Esophagus (tissue), 2 donors: ENCODE measurements at regions not wholly inside any gene's neighbourhood (a gene's known extent, or its start where the extent isn't known, plus 50 kb on each side); places are given as distances from the start of the nearest gene placed in this dataset.

Source experiments
- H3K27ac ChIP-seq, 2 donors: one replicate each; pipeline ENCODE4 v1.5.1; 2013; ENCODE audit warnings: low read depth in 2 of 2, mild to moderate bottlenecking in 2 of 2, inconsistent platforms in 1 of 2, low read length in 1 of 2, moderate library complexity in 1 of 2
- H3K27me3 ChIP-seq, 2 donors: one replicate each; pipeline ENCODE4 v1.6.1; 2013; ENCODE audit warnings: low read length in 2 of 2, control low read depth in 1 of 2, mild to moderate bottlenecking in 1 of 2; ENCODE audit not compliant: insufficient read depth in 2 of 2, control insufficient read depth in 1 of 2
- H3K36me3 ChIP-seq, 2 donors: one replicate each; pipeline ENCODE4 v1.6.1; 2013; ENCODE audit warnings: low read length in 1 of 2; ENCODE audit not compliant: control insufficient read depth in 2 of 2, insufficient read depth in 2 of 2
- H3K4me1 ChIP-seq, 2 donors: one replicate each; pipeline ENCODE4 v1.6.1; 2013; ENCODE audit warnings: low read length in 1 of 2; ENCODE audit not compliant: control insufficient read depth in 2 of 2, insufficient read depth in 2 of 2
- H3K4me3 ChIP-seq, 2 donors: one replicate each; pipeline ENCODE4 v1.5.1; 2013; ENCODE audit warnings: low read length in 2 of 2, mild to moderate bottlenecking in 2 of 2, low read depth in 1 of 2, moderate library complexity in 1 of 2
- H3K9me3 ChIP-seq, 2 donors: one replicate each; pipeline ENCODE4 v1.6.1; 2013; ENCODE audit warnings: mild to moderate bottlenecking in 2 of 2, low read depth in 1 of 2, low read length in 1 of 2, moderate library complexity in 1 of 2; ENCODE audit not compliant: control insufficient read depth in 2 of 2, insufficient read depth in 1 of 2
- WGBS, 2 donors: extraction: QIAGEN DNeasy Blood & Tissue Kit; methylation state at CpG; one replicate each; pipeline ENCODE4 v1.1.7; 2013; 5-methylcytosine and 5-hydroxymethylcytosine counted together
- donor health status: healthy with polysubstance abuse.
- donor health status: Bipolar disorder and iron deficiency.

GRCh38 chr7:18210377-18210776, 182.7 kb upstream of the PRPS1L1 start:
- Histone ChIP-seq H3K27ac (no peak overlapping the region), H3K4me3 (no peak overlapping the region), H3K4me1 (no peaks in the 10 kb centered on the region), H3K9me3 (no peaks in the 10 kb centered on the region), H3K27me3 (no peaks in the 10 kb centered on the region), H3K36me3 (no peaks in the 10 kb centered on the region)
- 82% methylated on average over 2 of the region's 2 CpGs for WGBS, 2 donors

- Histone ChIP-seq H3K4me1 (no peaks in the 10 kb centered on the region), H3K9me3 (no peaks in the 10 kb centered on the region), H3K27ac (no peak overlapping the region), H3K36me3 (no peaks in the 10 kb centered on the region), H3K27me3 (no peaks in the 10 kb centered on the region), H3K4me3 (no peak overlapping the region)
- 76 to 77% methylated on average over 3 of the region's 3 CpGs for WGBS, 2 donors
These were observed 183.1 kb upstream of the PRPS1L1 start for GRCh38 chr7:18210788-18211187.

- WGBS, 2 donors: 60 to 64% methylated on average over 3 of the region's 3 CpGs
- H3K9me3 ChIP-seq: no peaks in the 10 kb centered on the region
- no peaks in the 10 kb centered on the region for H3K36me3 ChIP-seq
- no peak overlapping the region for H3K27ac ChIP-seq
- no peaks in the 10 kb centered on the region for H3K27me3 ChIP-seq
- H3K4me3 ChIP-seq: no peak overlapping the region
- H3K4me1 ChIP-seq: no peaks in the 10 kb centered on the region
These were observed 184.7 kb upstream of the PRPS1L1 start for GRCh38 chr7:18212308-18212707.

- Histone ChIP-seq H3K36me3 (no peaks in the 10 kb centered on the region), H3K4me1 (no peaks in the 10 kb centered on the region), H3K9me3 (no peaks in the 10 kb centered on the region), H3K27me3 (no peaks in the 10 kb centered on the region), H3K27ac (no peak overlapping the region), H3K4me3 (no peak overlapping the region)
- 47 to 53% methylated on average over 1 of the region's 1 CpG for WGBS, 2 donors
These were observed 185.1 kb upstream of the PRPS1L1 start for GRCh38 chr7:18212758-18213157.

GRCh38 chr7:18213652-18214051, 186.0 kb upstream of the PRPS1L1 start:
- Histone ChIP-seq H3K4me1 (no peaks in the 10 kb centered on the region), H3K36me3 (no peaks in the 10 kb centered on the region), H3K27me3 (no peaks in the 10 kb centered on the region), H3K9me3 (no peaks in the 10 kb centered on the region), H3K4me3 (no peak overlapping the region), H3K27ac (no peak overlapping the region)
- WGBS, 2 donors: 88 to 91% methylated on average over 1 of the region's 1 CpG

GRCh38 chr7:18216270-18216669, 188.6 kb upstream of the PRPS1L1 start:
- H3K36me3 ChIP-seq: no peaks in the 10 kb centered on the region
- WGBS, 2 donors: 96 to 97% methylated on average over 2 of the region's 2 CpGs

GRCh38 chr7:18221377-18222293, 194.0 kb upstream of the PRPS1L1 start:
- 59 to 67% methylated on average over 2 of the region's 2 CpGs for WGBS, 2 donors
- H3K9me3 ChIP-seq: no peaks in the 10 kb centered on the region
- no peaks in the 10 kb centered on the region for H3K36me3 ChIP-seq
- H3K27me3 ChIP-seq: no peaks in the 10 kb centered on the region
- H3K27ac ChIP-seq: no peak overlapping the region
- H3K4me1 ChIP-seq: no peaks in the 10 kb centered on the region
- no peak overlapping the region for H3K4me3 ChIP-seq

More at GRCh38 chr7:18216270-18216669, 188.6 kb upstream of the PRPS1L1 start:
- H3K9me3 ChIP-seq: no peaks in the 10 kb centered on the region
- H3K4me3 ChIP-seq: no peak overlapping the region
- H3K27me3 ChIP-seq: no peaks in the 10 kb centered on the region
- no peaks in the 10 kb centered on the region for H3K4me1 ChIP-seq
- no peak overlapping the region for H3K27ac ChIP-seq

- Histone ChIP-seq H3K9me3 (no peaks in the 10 kb centered on the region), H3K36me3 (no peaks in the 10 kb centered on the region), H3K27ac (no peak overlapping the region)
These were observed 195.0 kb upstream of the PRPS1L1 start for GRCh38 chr7:18222636-18223035.

GRCh38 chr7:18224138-18224537, 196.5 kb upstream of the PRPS1L1 start:
- no peaks in the 10 kb centered on the region for H3K27me3 ChIP-seq
- no peaks in the 10 kb centered on the region for H3K36me3 ChIP-seq
- H3K4me1 ChIP-seq: no peaks in the 10 kb centered on the region
- H3K4me3 ChIP-seq: no peak overlapping the region
- no peaks in the 10 kb centered on the region for H3K9me3 ChIP-seq
- WGBS, 2 donors: 98 to 100% methylated on average over 1 of the region's 1 CpG
- H3K27ac ChIP-seq: no peak overlapping the region

More at GRCh38 chr7:18222636-18223035, 195.0 kb upstream of the PRPS1L1 start:
- Histone ChIP-seq H3K27me3 (no peaks in the 10 kb centered on the region), H3K4me3 (no peak overlapping the region), H3K4me1 (no peaks in the 10 kb centered on the region)

- no peaks in the 10 kb centered on the region for H3K9me3 ChIP-seq
- no peak overlapping the region for H3K4me3 ChIP-seq
- no peak overlapping the region for H3K27ac ChIP-seq
- no peaks in the 10 kb centered on the region for H3K4me1 ChIP-seq
- H3K36me3 ChIP-seq: no peaks in the 10 kb centered on the region
- H3K27me3 ChIP-seq: no peaks in the 10 kb centered on the region
These were observed 197.4 kb upstream of the PRPS1L1 start for GRCh38 chr7:18225067-18225466.
